DOHH2 (cell line): ENCODE measurements at regions not wholly inside any gene's neighbourhood (a gene's known extent, or its start where the extent isn't known, plus 50 kb on each side); places are given as distances from the start of the nearest gene placed in this dataset.

Experiments used
- CTCF ChIP-seq: fragments of 200-600 bp; sonication (generic); IDR thresholded peaks from one replicate; pipeline ENCODE4 v1.5.1; 2014; ENCODE audit warnings: antibody characterized with exemption, mild to moderate bottlenecking, low read depth, low read length; ENCODE audit not compliant: poor library complexity, severe bottlenecking
- EZH2phosphoT487 ChIP-seq: fragments of 200-600 bp; sonication (generic); IDR thresholded peaks from 2 replicates; pipeline ENCODE4 v1.6.1; 2017; ENCODE audit warnings: borderline replicate concordance, mild to moderate bottlenecking, antibody characterized with exemption, low read length, moderate library complexity, mixed read lengths

GRCh38 chr3:176789947-176790346 lies 407.3 kb downstream of the TBL1XR1 start:
- TF ChIP-seq EZH2phosphoT487 (no peak), CTCF (no peak)
